Gastroesophageal sphincter (tissue), 3 donors: ENCODE measurements at regions not wholly inside any gene's neighbourhood (a gene's known extent, or its start where the extent isn't known, plus 50 kb on each side); places are given as distances from the start of the nearest gene placed in this dataset.

Experiments
- POLR2A ChIP-seq, 2 donors: fragments of 450-650 bp; IDR thresholded peaks; one replicate each; pipeline ENCODE4 v1.6.1; 2017; ENCODE audit warnings: antibody characterized with exemption in 2 of 2, mild to moderate bottlenecking in 2 of 2, moderate library complexity in 1 of 2
- POLR2AphosphoS5 ChIP-seq: sonication (generic); formaldehyde crosslinking; IDR thresholded peaks from one replicate; pipeline ENCODE4 v1.6.1; 2017; ENCODE audit warnings: antibody characterized with exemption
- TF ChIP-seq, protein P1 (sequence below), 4 experiments: fragments of 200-600 bp in 2 of 4; fragments of 450-650 bp in 2 of 4; sonication (generic) in 1 of 4; IDR thresholded peaks; one replicate each; pipeline ENCODE4 v1.5.1; 2017 to 2019; ENCODE audit warnings: antibody characterized with exemption in 4 of 4, mild to moderate bottlenecking in 2 of 4, moderate library complexity in 2 of 4

GRCh38 chr10:78175444-78176015 is 141.9 kb downstream of the RPS24 start:
- TF ChIP-seq POLR2A (IDR thresholded peaks at IDR 0.05), result no peak
- TF ChIP-seq POLR2AphosphoS5, result no peak
- TF ChIP-seq, protein P1, sequence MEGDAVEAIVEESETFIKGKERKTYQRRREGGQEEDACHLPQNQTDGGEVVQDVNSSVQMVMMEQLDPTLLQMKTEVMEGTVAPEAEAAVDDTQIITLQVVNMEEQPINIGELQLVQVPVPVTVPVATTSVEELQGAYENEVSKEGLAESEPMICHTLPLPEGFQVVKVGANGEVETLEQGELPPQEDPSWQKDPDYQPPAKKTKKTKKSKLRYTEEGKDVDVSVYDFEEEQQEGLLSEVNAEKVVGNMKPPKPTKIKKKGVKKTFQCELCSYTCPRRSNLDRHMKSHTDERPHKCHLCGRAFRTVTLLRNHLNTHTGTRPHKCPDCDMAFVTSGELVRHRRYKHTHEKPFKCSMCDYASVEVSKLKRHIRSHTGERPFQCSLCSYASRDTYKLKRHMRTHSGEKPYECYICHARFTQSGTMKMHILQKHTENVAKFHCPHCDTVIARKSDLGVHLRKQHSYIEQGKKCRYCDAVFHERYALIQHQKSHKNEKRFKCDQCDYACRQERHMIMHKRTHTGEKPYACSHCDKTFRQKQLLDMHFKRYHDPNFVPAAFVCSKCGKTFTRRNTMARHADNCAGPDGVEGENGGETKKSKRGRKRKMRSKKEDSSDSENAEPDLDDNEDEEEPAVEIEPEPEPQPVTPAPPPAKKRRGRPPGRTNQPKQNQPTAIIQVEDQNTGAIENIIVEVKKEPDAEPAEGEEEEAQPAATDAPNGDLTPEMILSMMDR (IDR thresholded peaks at IDR 0.05), result no peak
